GM12878 (cell line): ENCODE measurements at regions not wholly inside any gene's neighbourhood (a gene's known extent, or its start where the extent isn't known, plus 50 kb on each side); places are given as distances from the start of the nearest gene placed in this dataset.

ENCODE experiments used
- ATAC-seq: fragments of 200-7000 bp; cut with Tn5 transposase; 3 replicates; pipeline ENCODE4 v1.9.1; 2020; ENCODE audit warnings: mild to moderate bottlenecking, moderate library complexity
- BruUV-seq: library from RNA; stranded (reverse); fragments of 400-500 nt; replicated peaks from 2 replicates; lab custom pipeline; 2021; lab: Mats Ljungman, UMichigan
- CTCF ChIA-PET: fragments of 300-600 bp; sonication (Branson Sonifier 250); formaldehyde crosslinking; extraction: SDS; loops from one replicate; lab custom pipeline; 2021; ENCODE audit warnings: inconsistent platforms; lab: Yijun Ruan, JAX
- POLR2A ChIA-PET: fragments of 350-600 bp; formaldehyde crosslinking; extraction: SDS; loops from one replicate; lab custom pipeline; 2021; ENCODE audit warnings: inconsistent platforms; lab: Charles Lee
- RAD21 ChIA-PET: fragments of 300-600 bp; sonication (Branson Sonifier 250); formaldehyde crosslinking; loops from one replicate; lab custom pipeline; 2023; ENCODE audit warnings: antibody characterized with exemption; ENCODE audit not compliant: unreplicated experiment; lab: Charles Lee
- SMC1A ChIA-PET: fragments of 300-600 bp; sonication (Branson Sonifier 250); formaldehyde crosslinking; loops from one replicate; lab custom pipeline; 2023; ENCODE audit not compliant: unreplicated experiment, uncharacterized antibody; lab: Charles Lee
- DNase-seq: peaks from one replicate; pipeline ENCODE4 v3.0.0-alpha.2; 2011; ENCODE audit warnings: low read depth, low spot score
- FAIRE-seq: peaks from 3 replicates; lab custom pipeline; 2011; peaks lifted over from hg19 to GRCh38; lab: Jason Lieb, UNC
- H2AFZ ChIP-seq: 2 replicates; pipeline ENCODE4 v1.6.0; 2011; ENCODE audit warnings: low read depth, low read length, control low read depth; ENCODE audit not compliant: control insufficient read depth
- H3K27ac ChIP-seq: 2 replicates; pipeline ENCODE4 v1.5.1; 2011; ENCODE audit warnings: control low read depth; ENCODE audit not compliant: control insufficient read depth, insufficient read depth
- H3K27me3 ChIP-seq, 2 experiments: replicated peaks in 1 of 2; 2 replicates each; pipeline versions ENCODE4 v1.6.0 to v1.6.1; 2011; ENCODE audit warnings: low read length in 1 of 2; ENCODE audit not compliant: control insufficient read depth in 2 of 2, insufficient read depth in 2 of 2
- H3K36me3 ChIP-seq, 2 experiments: 2 replicates each; pipeline ENCODE4 v1.5.1; 2011; ENCODE audit warnings: low read length in 1 of 2; ENCODE audit not compliant: control insufficient read depth in 2 of 2, insufficient read depth in 2 of 2
- H3K4me1 ChIP-seq: 2 replicates; pipeline ENCODE4 v1.6.1; 2011; ENCODE audit warnings: mild to moderate bottlenecking, low read length, moderate library complexity, mixed read lengths; ENCODE audit not compliant: control insufficient read depth, insufficient read depth
- H3K4me2 ChIP-seq: 2 replicates; pipeline ENCODE4 v1.6.0; 2011; ENCODE audit warnings: control low read depth; ENCODE audit not compliant: control insufficient read depth, insufficient read depth
- H3K4me3 ChIP-seq: fragments of 200-600 bp; sonication (generic); 2 replicates; pipeline ENCODE4 v1.5.1; 2016
- H3K79me2 ChIP-seq: 2 replicates; pipeline ENCODE4 v1.6.0; 2011; ENCODE audit warnings: low read length; ENCODE audit not compliant: control insufficient read depth, insufficient read depth
- H3K9ac ChIP-seq: 2 replicates; pipeline ENCODE4 v1.8.0; 2011; ENCODE audit warnings: low read length, control low read depth, mixed read lengths; ENCODE audit not compliant: control insufficient read depth, insufficient read depth
- H3K9me3 ChIP-seq: replicated peaks from 3 replicates; pipeline ENCODE4 v1.5.1; 2011; ENCODE audit warnings: mild to moderate bottlenecking, low read length; ENCODE audit not compliant: control insufficient read depth, insufficient read depth
- H4K20me1 ChIP-seq: 2 replicates; pipeline ENCODE4 v1.6.0; 2011; ENCODE audit not compliant: control insufficient read depth, insufficient read depth
- CBX5 ChIP-seq: sonication (generic); IDR thresholded peaks from 2 replicates; pipeline ENCODE4 v1.6.1; 2016; ENCODE audit warnings: low read depth, moderate library complexity, mild to moderate bottlenecking, inconsistent platforms
- CREB1 ChIP-seq: IDR thresholded peaks from 2 replicates; pipeline ENCODE4 v1.6.1; 2012; ENCODE audit warnings: low read depth, mild to moderate bottlenecking, inconsistent platforms
- EGR1 ChIP-seq, 2 experiments: IDR thresholded peaks; 1 replicate in 1 of 2; 2 replicates in 1 of 2; pipeline ENCODE4 v1.6.1; 2011 to 2012; ENCODE audit warnings: low read depth in 2 of 2, low read length in 2 of 2, borderline replicate concordance in 1 of 2, mild to moderate bottlenecking in 1 of 2, moderate library complexity in 1 of 2
- HDAC2 ChIP-seq: fragments of 200-600 bp; sonication (generic); IDR thresholded peaks from 2 replicates; pipeline ENCODE4 v1.6.1; 2017
- KAT2A ChIP-seq: conservative IDR thresholded peaks from 2 replicates; pipeline ENCODE4 v1.6.1; 2011; ENCODE audit warnings: low read depth, low read length; ENCODE audit not compliant: control insufficient read depth
- MTA2 ChIP-seq: fragments of 450-650 bp; IDR thresholded peaks from 2 replicates; pipeline ENCODE4 v1.6.1; 2016; ENCODE audit warnings: low read depth, mild to moderate bottlenecking, moderate library complexity
- NBN ChIP-seq: fragments of 450-650 bp; IDR thresholded peaks from 2 replicates; pipeline ENCODE4 v1.6.1; 2016
- PAX8 ChIP-seq: fragments of 450-650 bp; IDR thresholded peaks from 2 replicates; pipeline ENCODE4 v1.6.1; 2017; ENCODE audit warnings: mild to moderate bottlenecking, moderate library complexity
- POLR2A ChIP-seq: IDR thresholded peaks from 2 replicates; pipeline ENCODE4 v1.6.1; 2011; ENCODE audit warnings: low read depth, mild to moderate bottlenecking, low read length
- POU2F2 ChIP-seq: IDR thresholded peaks from 3 replicates; pipeline ENCODE4 v1.6.1; 2011; ENCODE audit warnings: low read depth, mild to moderate bottlenecking, low read length, borderline replicate concordance
- SUPT20H ChIP-seq: IDR thresholded peaks from 2 replicates; pipeline ENCODE4 v1.6.1; 2011; ENCODE audit warnings: low read depth, mild to moderate bottlenecking, low read length, moderate library complexity, borderline replicate concordance; ENCODE audit not compliant: control insufficient read depth
- TCF12 ChIP-seq: IDR thresholded peaks from 2 replicates; pipeline ENCODE4 v1.6.1; 2011; ENCODE audit warnings: low read depth, mild to moderate bottlenecking, low read length
- ZNF622 ChIP-seq: fragments of 450-650 bp; IDR thresholded peaks from 2 replicates; pipeline ENCODE4 v1.6.1; 2017; ENCODE audit warnings: mild to moderate bottlenecking, inconsistent platforms
- WGBS: methylation state at CpG from one replicate; pipeline ENCODE4 v1.1.6; 2016; ENCODE audit warnings: low lambda C conversion rate; ENCODE audit not compliant: insufficient replicate concordance, insufficient coverage; ENCODE audit errors: missing lambda C conversion rate; 5-methylcytosine and 5-hydroxymethylcytosine counted together
- in situ Hi-C: fragments of 300-500 bp; cut with MboI; formaldehyde crosslinking; loops from 9 replicates; pipeline ENCODE4 v1.14.3; 2018; ENCODE audit warnings: mixed read lengths
- intact Hi-C: fragments of 100-400 bp; cut with micrococcal nuclease; formaldehyde crosslinking; loops from one replicate; pipeline ENCODE4 v1.14.2; 2022; ENCODE audit not compliant: unreplicated experiment
- TF ChIP-seq, protein P1 (sequence below): fragments of 450-650 bp; IDR thresholded peaks from 2 replicates; pipeline ENCODE4 v1.6.1; 2018; ENCODE audit warnings: borderline replicate concordance, mild to moderate bottlenecking; ENCODE audit not compliant: partially characterized antibody
- TF ChIP-seq, protein P2 (sequence below): fragments of 150-350 bp; IDR thresholded peaks from 2 replicates; pipeline ENCODE4 v1.6.1; 2014; ENCODE audit warnings: mild to moderate bottlenecking, low read depth, low read length

GRCh38 chr12:71233083-71233482 is 75.3 kb upstream of the TSPAN8 start:
- 0% methylated on average over 2 of the region's 2 CpGs for WGBS
- no peaks in the 10 kb centered on the region for H4K20me1 ChIP-seq
- no peak overlapping the region for H2AFZ ChIP-seq
- H3K4me2 ChIP-seq = no peak overlapping the region
- ChIA-PET CTCF (no interaction called here), POLR2A (no interaction called here), SMC1A (no interaction called here), RAD21 (no interaction called here)
- intact Hi-C loops (no loop called here), in situ Hi-C loops (no loop called here)
- DNase-seq = no peak
- no peak overlapping the region for H3K4me3 ChIP-seq
- BruUV-seq = no TSS peak
- H3K36me3 ChIP-seq = no peaks in the 10 kb centered on the region
- ATAC-seq = no peak
- no peaks in the 10 kb centered on the region for H3K4me1 ChIP-seq
- no peaks in the 10 kb centered on the region for H3K79me2 ChIP-seq
- H3K27ac ChIP-seq = no peak overlapping the region
- H3K27me3 ChIP-seq = no peaks in the 10 kb centered on the region
- no peak overlapping the region for H3K9ac ChIP-seq
- no peaks in the 10 kb centered on the region for H3K9me3 ChIP-seq
- FAIRE-seq = no peak
- TF ChIP-seq HDAC2 (no peak), POLR2A (no peak), CBX5 (no peak), MTA2 (no peak), KAT2A (no peak), PAX8 (no peak), ZNF622 (no peak)

DNA sequence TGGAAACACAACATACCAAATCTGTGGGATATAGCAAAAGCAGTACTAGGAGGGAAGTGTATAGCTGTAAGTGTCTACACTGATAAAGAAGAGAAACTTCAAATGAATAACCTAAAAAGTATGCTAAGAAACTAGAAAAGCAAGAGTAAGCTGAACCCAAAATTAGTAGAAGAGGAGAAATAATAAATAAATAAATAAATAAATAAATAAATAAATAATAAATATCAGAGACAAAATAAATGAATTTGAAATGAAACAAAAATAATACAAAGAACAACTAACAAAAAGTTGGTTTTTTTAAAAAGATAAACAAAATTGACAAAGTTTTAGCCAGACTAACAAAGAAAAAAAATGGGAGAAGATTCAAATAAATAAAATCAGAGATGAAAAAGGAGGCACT is 72.7 kb upstream of the TSPAN8 start:
- no peaks in the 10 kb centered on the region for H3K4me1 ChIP-seq
- H4K20me1 ChIP-seq = no peaks in the 10 kb centered on the region
- no peak overlapping the region for H3K27ac ChIP-seq
- intact Hi-C loops = no loop called here
- TF ChIP-seq, protein P1, sequence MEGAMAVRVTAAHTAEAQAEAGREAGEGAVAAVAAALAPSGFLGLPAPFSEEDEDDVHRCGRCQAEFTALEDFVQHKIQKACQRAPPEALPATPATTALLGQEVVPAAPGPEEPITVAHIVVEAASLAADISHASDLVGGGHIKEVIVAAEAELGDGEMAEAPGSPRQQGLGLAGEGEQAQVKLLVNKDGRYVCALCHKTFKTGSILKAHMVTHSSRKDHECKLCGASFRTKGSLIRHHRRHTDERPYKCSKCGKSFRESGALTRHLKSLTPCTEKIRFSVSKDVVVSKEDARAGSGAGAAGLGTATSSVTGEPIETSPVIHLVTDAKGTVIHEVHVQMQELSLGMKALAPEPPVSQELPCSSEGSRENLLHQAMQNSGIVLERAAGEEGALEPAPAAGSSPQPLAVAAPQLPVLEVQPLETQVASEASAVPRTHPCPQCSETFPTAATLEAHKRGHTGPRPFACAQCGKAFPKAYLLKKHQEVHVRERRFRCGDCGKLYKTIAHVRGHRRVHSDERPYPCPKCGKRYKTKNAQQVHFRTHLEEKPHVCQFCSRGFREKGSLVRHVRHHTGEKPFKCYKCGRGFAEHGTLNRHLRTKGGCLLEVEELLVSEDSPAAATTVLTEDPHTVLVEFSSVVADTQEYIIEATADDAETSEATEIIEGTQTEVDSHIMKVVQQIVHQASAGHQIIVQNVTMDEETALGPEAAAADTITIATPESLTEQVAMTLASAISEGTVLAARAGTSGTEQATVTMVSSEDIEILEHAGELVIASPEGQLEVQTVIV = no peak
- TF ChIP-seq EGR1 (IDR thresholded peaks at IDR 0.05; ENCODE audit: borderline replicate concordance in 1 of 2, low read depth in 2 of 2, low read length in 2 of 2) (no peak), TCF12 (no peak), POU2F2 (no peak), ZNF622 (no peak), SUPT20H (no peak), CREB1 (no peak), NBN (no peak)
- TF ChIP-seq, protein P2, sequence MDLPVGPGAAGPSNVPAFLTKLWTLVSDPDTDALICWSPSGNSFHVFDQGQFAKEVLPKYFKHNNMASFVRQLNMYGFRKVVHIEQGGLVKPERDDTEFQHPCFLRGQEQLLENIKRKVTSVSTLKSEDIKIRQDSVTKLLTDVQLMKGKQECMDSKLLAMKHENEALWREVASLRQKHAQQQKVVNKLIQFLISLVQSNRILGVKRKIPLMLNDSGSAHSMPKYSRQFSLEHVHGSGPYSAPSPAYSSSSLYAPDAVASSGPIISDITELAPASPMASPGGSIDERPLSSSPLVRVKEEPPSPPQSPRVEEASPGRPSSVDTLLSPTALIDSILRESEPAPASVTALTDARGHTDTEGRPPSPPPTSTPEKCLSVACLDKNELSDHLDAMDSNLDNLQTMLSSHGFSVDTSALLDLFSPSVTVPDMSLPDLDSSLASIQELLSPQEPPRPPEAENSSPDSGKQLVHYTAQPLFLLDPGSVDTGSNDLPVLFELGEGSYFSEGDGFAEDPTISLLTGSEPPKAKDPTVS = no peak
- DNase-seq (no peak), FAIRE-seq (no peak), ATAC-seq (no peak)
- H3K9ac ChIP-seq = no peak overlapping the region
- no TSS peak for BruUV-seq
- CTCF ChIA-PET = no interaction called here
- no peaks in the 10 kb centered on the region for H3K9me3 ChIP-seq
- H3K79me2 ChIP-seq = no peaks in the 10 kb centered on the region
- H3K4me3 ChIP-seq = no peak overlapping the region
- no peaks in the 10 kb centered on the region for H3K36me3 ChIP-seq
- SMC1A ChIA-PET = no interaction called here
- H3K4me2 ChIP-seq = no peak overlapping the region
- RAD21 ChIA-PET = no interaction called here
- POLR2A ChIA-PET = no interaction called here
- no peaks in the 10 kb centered on the region for H3K27me3 ChIP-seq
- H2AFZ ChIP-seq = no peak overlapping the region
- in situ Hi-C loops = no loop called here
